T-cell (primary cell): ENCODE measurements at regions not wholly inside any gene's neighbourhood (a gene's known extent, or its start where the extent isn't known, plus 50 kb on each side); places are given as distances from the start of the nearest gene placed in this dataset.

Experiments used
- ATAC-seq, 4 experiments: fragments of 200-7000 bp in 3 of 4; fragments of 150-1000 bp in 1 of 4; cut with Tn5 transposase; replicated peaks in 1 of 4; 1 replicate in 3 of 4; 2 replicates in 1 of 4; pipeline ENCODE4 v1.10.0; 2021; ENCODE audit warnings: moderate library complexity in 3 of 4, mild to moderate bottlenecking in 2 of 4, moderate number of reproducible peaks in 1 of 4
- CTCF ChIA-PET, 2 donors: fragments of 300-600 bp; sonication (Branson Sonifier 250); formaldehyde crosslinking; loops; one replicate each; lab custom pipeline; 2022; ENCODE audit warnings: antibody characterized with exemption in 2 of 2; lab: Charles Lee
- POLR2A ChIA-PET, 2 donors: fragments of 300-600 bp; sonication (Branson Sonifier 250); formaldehyde crosslinking; loops; one replicate each; lab custom pipeline; 2022; ENCODE audit warnings: antibody characterized with exemption in 2 of 2; lab: Charles Lee
- DNase-seq, 35 experiments: peaks; one replicate each; pipeline versions ENCODE4 v3.0.0 to v3.0.0-alpha.2; 2013 to 2023
- H3K27ac ChIP-seq: one replicate; pipeline ENCODE4 v1.5.1; 2013; ENCODE audit warnings: low read length
- H3K27me3 ChIP-seq, 2 experiments: replicated peaks in 1 of 2; 1 replicate in 1 of 2; 2 replicates in 1 of 2; pipeline versions ENCODE4 v1.6.1 to v1.7.0; 2013; ENCODE audit warnings: low read length in 1 of 2, mixed read lengths in 1 of 2; ENCODE audit not compliant: control insufficient read depth in 2 of 2, insufficient read depth in 2 of 2; ENCODE audit errors: extremely low read depth in 1 of 2
- H3K36me3 ChIP-seq, 2 donors: 1 replicate in 1 of 2; 2 replicates in 1 of 2; pipeline versions ENCODE4 v1.6.1 to v1.7.0; 2013; ENCODE audit warnings: low read length in 1 of 2; ENCODE audit not compliant: control insufficient read depth in 2 of 2, insufficient read depth in 1 of 2; ENCODE audit errors: extremely low read depth in 1 of 2
- H3K4me1 ChIP-seq, 2 experiments: 1 replicate in 1 of 2; 2 replicates in 1 of 2; pipeline versions ENCODE4 v1.6.1 to v1.7.0; 2013; ENCODE audit warnings: low read length in 2 of 2, mixed read lengths in 1 of 2; ENCODE audit not compliant: insufficient read depth in 2 of 2, control insufficient read depth in 1 of 2; ENCODE audit errors: extremely low read depth in 1 of 2
- H3K4me3 ChIP-seq, 2 donors: 1 replicate in 1 of 2; 2 replicates in 1 of 2; pipeline versions ENCODE4 v1.5.1 to v1.7.0; 2013; ENCODE audit warnings: mild to moderate bottlenecking in 2 of 2, low read length in 1 of 2, moderate library complexity in 1 of 2; ENCODE audit not compliant: control insufficient read depth in 1 of 2; ENCODE audit errors: extremely low read depth in 1 of 2
- H3K9me3 ChIP-seq: 2 replicates; pipeline ENCODE4 v1.7.0; 2013
- H3K27ac Mint-ChIP-seq, 2 donors: one replicate each; pipeline ENCODE4 v1.8.0; 2020 to 2021; ENCODE audit warnings: mild to moderate bottlenecking in 2 of 2, mixed read lengths in 2 of 2
- H3K27me3 Mint-ChIP-seq, 2 donors: one replicate each; pipeline ENCODE4 v1.8.0; 2021 to 2022; ENCODE audit warnings: mixed read lengths in 2 of 2
- H3K36me3 Mint-ChIP-seq: one replicate; pipeline ENCODE4 v1.8.0; 2021; ENCODE audit warnings: mixed read lengths
- H3K4me1 Mint-ChIP-seq, 3 donors: one replicate each; pipeline ENCODE4 v1.8.0; 2020 to 2022; ENCODE audit warnings: mixed read lengths in 3 of 3, mild to moderate bottlenecking in 1 of 3
- H3K4me3 Mint-ChIP-seq, 3 donors: one replicate each; pipeline ENCODE4 v1.8.0; 2020 to 2022; ENCODE audit warnings: mild to moderate bottlenecking in 3 of 3, mixed read lengths in 3 of 3, moderate library complexity in 3 of 3
- H3K9me3 Mint-ChIP-seq, 3 donors: one replicate each; pipeline ENCODE4 v1.8.0; 2020 to 2022; ENCODE audit warnings: mixed read lengths in 3 of 3
- WGBS: methylation state at CpG from one replicate; pipeline ENCODE4 v1.1.5; 2013; ENCODE audit warnings: missing lambda C conversion rate; ENCODE audit not compliant: insufficient coverage; 5-methylcytosine and 5-hydroxymethylcytosine counted together

- CTCF ChIA-PET = interaction anchor here in 1 of 2 donors (0.7 kb wide), 1 partner anchor 43 kb away, joined by 4 read pairs; no protein-coding TSS in a partner anchor
- peaks cover 0 to 3% of the 10 kb centered on the region in 2 donors for H3K27me3 Mint-ChIP-seq
- H3K27ac Mint-ChIP-seq = peak overlapping the region in 1 of 2 donors; percentile 39
- H3K36me3 Mint-ChIP-seq = no peaks in the 10 kb centered on the region
- Histone ChIP-seq H3K4me3 (no peak overlapping the region), H3K36me3 (no peaks in the 10 kb centered on the region), H3K9me3 (no peaks in the 10 kb centered on the region), H3K27ac (no peak overlapping the region), H3K4me1 (peaks cover 4 to 9% of the 10 kb centered on the region in 2 experiments), H3K27me3 (no peaks in the 10 kb centered on the region)
- 3% methylated on average over 5 of the region's 7 CpGs for WGBS
- peak overlapping the region in 1 of 3 donors; percentile 8 for H3K4me3 Mint-ChIP-seq
- DNase-seq = peak in 17 of 35 experiments; percentile 1 to 41 (median 14)
- POLR2A ChIA-PET = no interaction called here
- ATAC-seq = peak; percentile 60 to 91 (median 69)
- H3K4me1 Mint-ChIP-seq = peaks cover 13 to 26% (median 17%) of the 10 kb centered on the region in 3 donors
- no peaks in the 10 kb centered on the region for H3K9me3 Mint-ChIP-seq
These were observed 282.1 kb downstream of the ZNF516 start for GRCh38 chr18:76212960-76213359.

DNA sequence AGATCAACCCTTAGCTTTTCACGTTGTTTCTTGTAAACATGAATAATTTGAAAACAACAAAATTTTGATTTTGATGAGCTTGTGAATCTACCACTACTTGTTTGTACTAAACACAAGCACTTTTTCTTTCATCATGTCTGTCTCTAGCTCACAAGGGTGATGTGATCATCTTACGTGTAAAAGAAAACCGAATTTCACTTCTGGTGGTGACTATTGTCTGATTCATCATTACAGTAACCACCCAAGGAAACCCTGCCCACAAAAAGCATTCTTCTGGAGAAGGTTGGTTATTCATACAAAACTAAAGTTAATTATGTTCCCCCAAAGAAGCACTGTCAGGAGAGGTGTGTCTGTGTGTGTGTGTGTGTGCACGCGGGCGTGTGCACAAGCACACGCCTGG lies 285.4 kb downstream of the ZNF516 start:
- Histone ChIP-seq H3K36me3 (no peaks in the 10 kb centered on the region), H3K27me3 (no peaks in the 10 kb centered on the region), H3K9me3 (no peaks in the 10 kb centered on the region), H3K4me1 (peaks cover 4 to 9% of the 10 kb centered on the region in 2 experiments), H3K4me3 (no peak overlapping the region), H3K27ac (no peak overlapping the region)
- H3K9me3 Mint-ChIP-seq = no peaks in the 10 kb centered on the region
- peaks cover 13 to 26% (median 17%) of the 10 kb centered on the region in 3 donors for H3K4me1 Mint-ChIP-seq
- POLR2A ChIA-PET = no interaction called here
- H3K36me3 Mint-ChIP-seq = no peaks in the 10 kb centered on the region
- WGBS = no CpG with 5 or more reads among the region's 7 CpGs
- DNase-seq = no peak
- H3K4me3 Mint-ChIP-seq = no peak overlapping the region
- CTCF ChIA-PET = interaction anchor here in 1 of 2 donors (0.6 to 0.7 kb wide), 2 partner anchors 46 to 739 kb away, joined by 3 read pairs; no protein-coding TSS in a partner anchor
- H3K27ac Mint-ChIP-seq = no peak overlapping the region
- H3K27me3 Mint-ChIP-seq = peaks cover 0 to 16% of the 10 kb centered on the region in 2 donors
- no peak for ATAC-seq

DNA sequence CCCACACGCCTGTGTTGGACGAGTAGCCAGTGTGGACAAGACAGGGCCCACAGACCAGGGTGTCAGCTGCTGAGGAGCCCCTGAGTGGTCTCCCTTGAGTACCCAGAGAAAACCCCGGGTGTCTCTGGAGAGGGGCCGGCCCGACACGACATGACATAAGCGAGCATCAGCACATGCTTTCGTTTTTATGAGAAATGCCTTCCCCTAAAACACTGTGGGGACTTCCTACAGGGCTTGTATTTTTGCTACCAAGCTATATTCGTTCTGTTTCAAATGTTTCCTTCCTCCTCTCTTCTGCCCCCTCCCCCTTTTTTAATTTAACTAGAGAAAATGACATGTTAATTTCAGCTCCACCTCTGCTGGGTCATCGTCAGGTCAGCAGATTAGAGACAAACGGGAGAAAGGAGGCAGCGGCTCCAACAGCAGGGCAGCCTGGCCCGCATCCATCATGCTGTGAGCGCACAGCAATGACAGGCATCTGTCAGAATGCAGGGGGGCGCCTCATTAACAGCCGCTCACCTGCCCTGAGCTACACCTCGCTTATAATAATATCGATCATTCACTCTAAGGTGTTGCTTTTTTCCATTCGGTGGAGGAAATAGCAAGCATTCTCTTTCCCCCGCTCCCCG lies 286.2 kb downstream of the ZNF516 start:
- H3K36me3 ChIP-seq = no peaks in the 10 kb centered on the region
- H3K9me3 ChIP-seq = no peaks in the 10 kb centered on the region
- no peaks in the 10 kb centered on the region for H3K27me3 ChIP-seq
- peaks cover 9 to 21% (median 13%) of the 10 kb centered on the region in 3 donors for H3K4me1 Mint-ChIP-seq
- POLR2A ChIA-PET = no interaction called here
- H3K4me3 Mint-ChIP-seq = peak overlapping the region in 2 of 3 donors; percentile 8 to 46
- no peak for DNase-seq
- 70% methylated on average over 14 of the region's 21 CpGs for WGBS
- ATAC-seq = peak in 1 of 4 experiments; percentile 50
- no peaks in the 10 kb centered on the region for H3K36me3 Mint-ChIP-seq
- H3K4me3 ChIP-seq = no peak overlapping the region
- no peak overlapping the region for H3K27ac Mint-ChIP-seq
- no peaks in the 10 kb centered on the region for H3K9me3 Mint-ChIP-seq
- no peak overlapping the region for H3K27ac ChIP-seq
- CTCF ChIA-PET = interaction anchor here in 1 of 2 donors (0.6 kb wide), 1 partner anchor 740 kb away, joined by 3 read pairs; no protein-coding TSS in a partner anchor
- peaks cover 0 to 18% of the 10 kb centered on the region in 2 donors for H3K27me3 Mint-ChIP-seq
- peaks cover 3 to 8% of the 10 kb centered on the region in 2 experiments for H3K4me1 ChIP-seq

GRCh38 chr18:76205906-76206305 lies 289.1 kb downstream of the ZNF516 start:
- Mint-ChIP-seq H3K36me3 (no peaks in the 10 kb centered on the region), H3K27me3 (peaks cover 0 to 18% of the 10 kb centered on the region in 2 donors), H3K9me3 (peaks cover 0 to 2% (median 0%) of the 10 kb centered on the region in 3 donors), H3K27ac (no peak overlapping the region), H3K4me3 (no peak overlapping the region), H3K4me1 (peaks cover 0 to 5% (median 3%) of the 10 kb centered on the region in 3 donors)
- WGBS = 71% methylated on average over 6 of the region's 7 CpGs
- H3K36me3 ChIP-seq = no peaks in the 10 kb centered on the region
- CTCF ChIA-PET = no interaction called here
- DNase-seq = no peak
- POLR2A ChIA-PET = no interaction called here
- no peak overlapping the region for H3K27ac ChIP-seq
- no peaks in the 10 kb centered on the region for H3K4me1 ChIP-seq
- H3K4me3 ChIP-seq = no peak overlapping the region
- no peaks in the 10 kb centered on the region for H3K9me3 ChIP-seq
- H3K27me3 ChIP-seq = no peaks in the 10 kb centered on the region
- ATAC-seq = no peak

DNA sequence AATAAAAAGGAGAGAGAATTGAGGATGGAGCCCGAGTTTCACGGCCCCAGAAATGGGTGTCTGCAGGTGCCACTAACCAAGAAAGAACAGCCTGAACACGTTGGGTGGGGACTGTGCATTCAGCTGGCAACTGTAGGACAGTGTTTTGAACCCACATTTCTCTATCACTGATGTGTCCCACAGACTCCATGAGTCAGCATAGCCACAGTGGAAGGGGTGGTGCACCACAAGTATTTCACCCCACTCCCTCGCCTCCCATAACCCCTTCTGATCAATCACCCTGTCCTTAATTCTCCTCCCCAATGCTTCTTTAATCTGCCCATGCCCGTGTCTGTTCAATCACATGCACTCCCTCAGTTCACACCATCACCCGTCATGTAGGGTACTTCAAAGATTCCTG lies 291.5 kb downstream of the ZNF516 start:
- H3K4me3 Mint-ChIP-seq = no peak overlapping the region
- DNase-seq = no peak
- ChIA-PET POLR2A (no interaction called here), CTCF (no interaction called here)
- no peak overlapping the region for H3K4me3 ChIP-seq
- H3K36me3 ChIP-seq = no peaks in the 10 kb centered on the region
- H3K27me3 Mint-ChIP-seq = peaks cover 5 to 18% of the 10 kb centered on the region in 2 donors
- WGBS = 59% methylated on average over 4 of the region's 6 CpGs
- no peak for ATAC-seq
- H3K36me3 Mint-ChIP-seq = no peaks in the 10 kb centered on the region
- H3K27me3 ChIP-seq = no peaks in the 10 kb centered on the region
- H3K9me3 Mint-ChIP-seq = peaks cover 0 to 2% (median 0%) of the 10 kb centered on the region in 3 donors
- H3K27ac Mint-ChIP-seq = no peak overlapping the region
- no peaks in the 10 kb centered on the region for H3K9me3 ChIP-seq
- H3K27ac ChIP-seq = no peak overlapping the region
- no peaks in the 10 kb centered on the region for H3K4me1 Mint-ChIP-seq
- no peaks in the 10 kb centered on the region for H3K4me1 ChIP-seq

- WGBS = no CpG with 5 or more reads among the region's 2 CpGs
- DNase-seq = no peak
These were observed 292.7 kb downstream of the ZNF516 start for GRCh38 chr18:76202322-76202721.

More at GRCh38 chr18:76202322-76202721, 292.7 kb downstream of the ZNF516 start:
- ChIA-PET POLR2A (no interaction called here), CTCF (no interaction called here)
- H3K27ac ChIP-seq = no peak overlapping the region
- no peaks in the 10 kb centered on the region for H3K4me1 ChIP-seq
- H3K36me3 Mint-ChIP-seq = no peaks in the 10 kb centered on the region
- H3K4me3 Mint-ChIP-seq = no peak overlapping the region
- H3K4me1 Mint-ChIP-seq = no peaks in the 10 kb centered on the region
- H3K36me3 ChIP-seq = no peaks in the 10 kb centered on the region
- ATAC-seq = no peak
- peaks cover 0 to 2% (median 0%) of the 10 kb centered on the region in 3 donors for H3K9me3 Mint-ChIP-seq
- H3K27ac Mint-ChIP-seq = no peak overlapping the region
- peaks cover 13 to 17% of the 10 kb centered on the region in 2 donors for H3K27me3 Mint-ChIP-seq
- no peak overlapping the region for H3K4me3 ChIP-seq
- H3K27me3 ChIP-seq = no peaks in the 10 kb centered on the region
- H3K9me3 ChIP-seq = no peaks in the 10 kb centered on the region
